Ishikawa (cell line): ENCODE measurements at regions not wholly inside any gene's neighbourhood (a gene's known extent, or its start where the extent isn't known, plus 50 kb on each side); places are given as distances from the start of the nearest gene placed in this dataset.
A peak's percentile ranks its signal among the peaks of the same experiment; 100 is the strongest.

ENCODE experiments used
- CEBPB ChIP-seq: IDR thresholded peaks from 2 replicates; pipeline ENCODE4 v1.6.1; 2012
- CREB1 ChIP-seq: IDR thresholded peaks from 2 replicates; pipeline ENCODE4 v1.6.1; 2012; ENCODE audit warnings: low read depth
- EGR1 ChIP-seq: IDR thresholded peaks from 2 replicates; pipeline ENCODE4 v1.6.1; 2012
- EP300 ChIP-seq: IDR thresholded peaks from 2 replicates; pipeline ENCODE4 v1.6.1; 2012; ENCODE audit warnings: borderline replicate concordance
- FOXM1 ChIP-seq: IDR thresholded peaks from 2 replicates; pipeline ENCODE4 v1.6.1; 2012; ENCODE audit warnings: low read depth, borderline replicate concordance
- MAX ChIP-seq: IDR thresholded peaks from 2 replicates; pipeline ENCODE4 v1.6.1; 2012
- NFIC ChIP-seq: IDR thresholded peaks from 2 replicates; pipeline ENCODE4 v1.6.1; 2012
- RAD21 ChIP-seq: IDR thresholded peaks from 2 replicates; pipeline ENCODE4 v1.6.1; 2012; ENCODE audit warnings: low read depth
- TAF1 ChIP-seq: IDR thresholded peaks from 2 replicates; pipeline ENCODE4 v1.6.1; 2012; ENCODE audit warnings: low read depth, mild to moderate bottlenecking
- TCF12 ChIP-seq: IDR thresholded peaks from 2 replicates; pipeline ENCODE4 v1.6.1; 2012; ENCODE audit warnings: low read depth
- TEAD4 ChIP-seq: IDR thresholded peaks from 2 replicates; pipeline ENCODE4 v1.6.1; 2012
- YY1 ChIP-seq: IDR thresholded peaks from 2 replicates; pipeline ENCODE4 v1.6.1; 2012; ENCODE audit warnings: low read depth
- ZBTB7A ChIP-seq: IDR thresholded peaks from 2 replicates; pipeline ENCODE4 v1.6.1; 2012; ENCODE audit warnings: low read depth
- TF ChIP-seq, protein P1 (sequence below): IDR thresholded peaks from 2 replicates; pipeline ENCODE4 v1.6.1; 2012; ENCODE audit warnings: low read depth, mild to moderate bottlenecking

DNA sequence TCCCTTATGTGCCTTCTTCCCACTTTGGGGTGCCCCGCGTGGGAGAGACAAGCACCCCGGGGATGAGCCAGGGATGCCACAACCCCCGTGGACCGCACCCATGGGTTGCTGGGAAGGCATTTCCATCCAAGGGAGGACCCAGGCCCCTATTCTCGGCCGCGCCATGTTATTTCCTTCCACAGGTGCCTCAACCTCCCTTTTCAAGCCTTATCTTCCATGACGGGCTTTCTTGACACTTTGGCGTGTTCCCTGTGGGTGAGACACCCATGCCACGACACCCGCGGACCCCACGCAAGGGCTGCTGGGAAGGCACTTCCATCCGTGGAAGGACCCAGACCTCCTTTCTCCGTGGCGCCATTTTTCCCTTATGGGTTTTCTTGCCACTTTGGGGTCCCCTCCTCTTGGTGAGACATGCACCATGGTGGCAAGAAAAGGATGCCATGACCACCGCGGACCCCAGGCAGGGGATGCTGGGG, 269.2 kb downstream of the ALG10 start:
- TF ChIP-seq NFIC (no peak), YY1 (no peak), ZBTB7A (no peak), MAX (no peak), CREB1 (no peak), EP300 (no peak), EGR1 (no peak)

- TF ChIP-seq TEAD4 (no peak), RAD21 (peak; percentile 38; the same call in 1 of the 2 replicates)
Measured at GRCh38 chr12:34292736-34293625, 270.7 kb downstream of the ALG10 start.

DNA sequence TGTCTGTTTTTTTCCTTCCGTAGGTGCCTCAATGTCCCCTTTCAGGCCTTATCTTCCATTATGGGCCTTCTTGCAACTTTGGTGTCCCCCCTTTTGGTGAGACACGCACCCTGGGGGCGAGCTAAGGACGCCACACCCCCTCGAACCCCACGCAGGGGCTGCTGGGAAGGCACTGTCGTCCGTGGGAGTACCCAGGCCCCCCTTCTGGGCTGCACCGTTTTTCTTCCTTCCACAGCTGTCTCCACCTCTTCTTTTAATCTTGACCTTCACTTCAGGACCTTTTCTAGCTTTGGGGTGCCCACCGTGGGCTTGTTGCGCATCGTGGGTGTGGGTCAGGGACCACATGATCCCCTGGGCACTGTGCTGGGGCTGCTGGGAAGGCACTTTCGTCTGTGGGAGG, 271.8 kb downstream of the ALG10 start:
- no peak for TF ChIP-seq RAD21
- TF ChIP-seq, protein P1, sequence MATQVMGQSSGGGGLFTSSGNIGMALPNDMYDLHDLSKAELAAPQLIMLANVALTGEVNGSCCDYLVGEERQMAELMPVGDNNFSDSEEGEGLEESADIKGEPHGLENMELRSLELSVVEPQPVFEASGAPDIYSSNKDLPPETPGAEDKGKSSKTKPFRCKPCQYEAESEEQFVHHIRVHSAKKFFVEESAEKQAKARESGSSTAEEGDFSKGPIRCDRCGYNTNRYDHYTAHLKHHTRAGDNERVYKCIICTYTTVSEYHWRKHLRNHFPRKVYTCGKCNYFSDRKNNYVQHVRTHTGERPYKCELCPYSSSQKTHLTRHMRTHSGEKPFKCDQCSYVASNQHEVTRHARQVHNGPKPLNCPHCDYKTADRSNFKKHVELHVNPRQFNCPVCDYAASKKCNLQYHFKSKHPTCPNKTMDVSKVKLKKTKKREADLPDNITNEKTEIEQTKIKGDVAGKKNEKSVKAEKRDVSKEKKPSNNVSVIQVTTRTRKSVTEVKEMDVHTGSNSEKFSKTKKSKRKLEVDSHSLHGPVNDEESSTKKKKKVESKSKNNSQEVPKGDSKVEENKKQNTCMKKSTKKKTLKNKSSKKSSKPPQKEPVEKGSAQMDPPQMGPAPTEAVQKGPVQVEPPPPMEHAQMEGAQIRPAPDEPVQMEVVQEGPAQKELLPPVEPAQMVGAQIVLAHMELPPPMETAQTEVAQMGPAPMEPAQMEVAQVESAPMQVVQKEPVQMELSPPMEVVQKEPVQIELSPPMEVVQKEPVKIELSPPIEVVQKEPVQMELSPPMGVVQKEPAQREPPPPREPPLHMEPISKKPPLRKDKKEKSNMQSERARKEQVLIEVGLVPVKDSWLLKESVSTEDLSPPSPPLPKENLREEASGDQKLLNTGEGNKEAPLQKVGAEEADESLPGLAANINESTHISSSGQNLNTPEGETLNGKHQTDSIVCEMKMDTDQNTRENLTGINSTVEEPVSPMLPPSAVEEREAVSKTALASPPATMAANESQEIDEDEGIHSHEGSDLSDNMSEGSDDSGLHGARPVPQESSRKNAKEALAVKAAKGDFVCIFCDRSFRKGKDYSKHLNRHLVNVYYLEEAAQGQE = no peak

DNA sequence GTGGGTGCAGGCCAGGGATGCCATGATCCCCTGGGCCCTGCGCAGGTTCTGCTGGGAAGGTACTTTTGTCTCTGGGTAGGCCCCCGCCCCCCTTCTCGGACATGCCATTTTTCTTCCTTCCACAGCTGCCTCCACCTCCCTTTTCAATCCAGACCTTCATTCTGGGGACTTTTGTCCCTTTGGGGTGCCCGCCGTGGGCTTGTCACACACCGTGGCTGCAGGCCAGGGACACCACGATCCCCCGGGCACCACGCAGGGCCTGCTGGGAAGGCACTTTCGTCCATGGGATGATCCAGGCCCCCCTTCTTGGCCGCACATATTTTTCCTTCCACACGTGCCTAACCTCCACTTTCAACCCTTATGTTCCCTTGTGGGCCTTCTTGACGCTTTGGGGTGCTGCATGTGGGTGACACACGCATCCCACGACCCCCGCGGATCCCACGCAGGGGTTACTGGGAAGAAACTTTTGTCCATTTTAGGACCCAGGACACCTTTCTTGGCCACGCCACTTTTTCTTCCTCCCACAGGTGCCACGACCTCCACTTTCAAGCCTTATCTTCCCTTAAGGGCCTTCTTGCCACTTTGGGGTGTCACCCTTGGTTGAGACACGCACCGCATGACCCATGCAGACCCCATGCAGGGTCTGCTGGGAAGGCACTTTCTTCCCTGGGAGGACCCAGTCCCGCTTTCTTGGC, 272.5 kb downstream of the ALG10 start:
- TF ChIP-seq CEBPB (no peak), EP300 (no peak), NFIC (no peak), MAX (no peak), CREB1 (no peak), TCF12 (no peak)
- TF ChIP-seq, protein P1 = no peak

- TF ChIP-seq TAF1 (no peak), EP300 (no peak), YY1 (no peak), NFIC (no peak), TCF12 (no peak), EGR1 (no peak), FOXM1 (no peak)
Measured at GRCh38 chr12:34295366-34296142, 273.3 kb downstream of the ALG10 start.

GRCh38 chr12:34296143-34297041, 274.1 kb downstream of the ALG10 start:
- TF ChIP-seq RAD21 = no peak
- TF ChIP-seq FOXM1 = no peak
- no peak for TF ChIP-seq NFIC
- TF ChIP-seq ZBTB7A = no peak
